NCI-H774 (cell line): ENCODE measurements at regions not wholly inside any gene's neighbourhood (a gene's known extent, or its start where the extent isn't known, plus 50 kb on each side); places are given as distances from the start of the nearest gene placed in this dataset.

ENCODE experiments used
- DNase-seq: peaks from one replicate; lab custom pipeline; 2025; lab: John Stamatoyannopoulos, UW

DNA sequence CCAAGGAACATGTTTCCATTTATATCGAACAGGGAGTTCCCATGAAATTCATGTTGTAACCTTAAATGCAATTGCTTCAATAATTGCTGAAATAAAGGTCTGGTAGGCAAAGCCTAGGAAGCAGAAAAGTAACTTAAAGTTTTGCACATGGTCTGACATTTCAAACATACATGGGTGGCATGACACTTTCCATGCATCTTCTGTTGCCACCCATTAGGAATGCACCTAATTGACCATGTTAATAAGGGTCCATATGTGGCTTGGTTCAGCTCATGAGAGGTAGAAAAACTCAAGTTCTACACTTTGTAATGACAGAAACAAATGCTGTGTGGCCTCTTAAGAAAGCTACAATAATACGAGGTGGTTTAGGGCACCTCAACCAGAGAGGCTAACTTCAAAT is 72.0 kb upstream of the GORAB start:
- no peak for DNase-seq

DNA sequence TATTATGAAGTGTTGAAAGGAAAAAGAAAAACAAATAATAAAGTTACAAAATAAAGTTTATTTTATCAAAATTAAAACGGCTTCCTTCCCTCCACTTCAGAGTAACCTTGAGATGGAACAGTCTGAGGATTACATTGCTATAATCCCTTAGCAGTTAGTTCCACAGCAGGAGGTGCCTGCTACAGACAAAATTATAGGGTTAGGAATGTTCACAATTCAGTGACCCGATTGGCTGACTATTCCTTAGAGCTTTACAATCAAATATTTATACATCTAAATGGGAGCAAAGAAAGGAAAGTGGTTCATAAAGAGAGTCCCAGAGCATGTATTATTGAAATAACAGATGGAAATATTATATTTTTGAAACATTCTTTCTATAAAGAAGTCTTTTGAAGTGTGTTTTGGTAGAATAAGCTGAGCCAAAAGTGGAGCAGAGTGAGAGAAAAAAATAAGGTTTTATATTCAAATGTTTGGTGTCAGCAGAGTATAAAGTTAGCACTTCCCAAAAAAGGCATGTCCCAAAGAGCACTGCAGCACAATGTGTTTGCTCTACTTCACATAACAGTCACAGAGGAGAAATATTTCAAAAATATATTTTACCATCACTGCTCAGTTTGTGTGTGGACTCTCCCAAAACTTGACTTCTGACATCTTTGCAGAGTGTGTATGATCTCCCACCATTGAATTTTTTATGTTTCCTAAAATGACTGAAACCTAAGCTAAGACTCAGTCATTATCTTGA is 71.4 kb upstream of the GORAB start:
- DNase-seq = no peak

DNA sequence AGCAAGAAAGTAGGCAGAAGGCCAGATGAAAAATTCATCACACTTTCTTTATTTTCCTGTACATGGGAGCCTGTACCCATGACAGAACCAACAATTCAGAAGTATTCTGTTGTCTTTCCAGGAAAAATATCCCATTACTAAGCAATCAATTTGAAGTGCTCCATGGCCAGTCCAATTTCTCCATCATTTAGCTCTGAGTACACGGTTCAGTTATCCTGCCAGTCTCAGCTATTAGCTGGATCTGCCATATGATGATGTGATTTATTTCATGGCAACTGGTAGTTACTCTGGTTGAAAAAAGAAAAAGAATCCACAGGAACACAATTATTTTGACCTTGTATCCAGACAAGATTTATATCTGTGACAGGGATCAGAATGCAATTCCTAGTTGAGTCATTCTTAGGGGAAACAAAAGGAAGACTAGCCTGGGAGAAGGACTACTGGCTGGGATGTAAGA is 70.6 kb upstream of the GORAB start:
- no peak for DNase-seq

DNA sequence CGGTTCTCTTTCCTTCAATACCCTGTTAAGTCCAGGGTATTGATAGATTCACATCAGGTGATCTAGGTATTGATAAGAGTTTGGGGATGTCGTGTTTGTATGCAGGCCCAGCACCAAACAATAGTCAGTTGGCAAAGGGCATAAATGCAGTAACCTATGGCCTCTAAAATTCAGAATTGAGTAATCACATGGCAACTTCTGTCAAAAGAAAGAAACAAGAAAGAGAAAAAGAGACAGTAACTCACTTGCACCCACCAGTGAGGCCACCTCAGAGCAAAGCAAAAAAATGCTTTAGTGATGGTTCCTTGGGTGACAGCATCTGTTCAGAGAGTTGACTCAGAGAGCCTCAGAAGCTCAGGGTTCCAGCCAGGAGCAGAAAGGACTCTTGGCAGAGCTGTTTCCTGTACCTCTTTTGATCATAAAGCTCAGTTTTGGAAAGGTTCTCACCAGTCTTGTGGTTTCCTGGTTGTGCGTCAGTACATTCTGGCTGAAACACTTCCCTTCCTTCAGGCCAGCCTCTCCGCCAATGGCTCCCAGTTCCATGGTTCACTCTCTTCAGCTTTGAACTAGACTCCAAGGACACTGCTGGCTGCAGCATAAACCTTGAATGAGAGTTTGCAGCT is 70.1 kb upstream of the GORAB start:
- no peak for DNase-seq

DNA sequence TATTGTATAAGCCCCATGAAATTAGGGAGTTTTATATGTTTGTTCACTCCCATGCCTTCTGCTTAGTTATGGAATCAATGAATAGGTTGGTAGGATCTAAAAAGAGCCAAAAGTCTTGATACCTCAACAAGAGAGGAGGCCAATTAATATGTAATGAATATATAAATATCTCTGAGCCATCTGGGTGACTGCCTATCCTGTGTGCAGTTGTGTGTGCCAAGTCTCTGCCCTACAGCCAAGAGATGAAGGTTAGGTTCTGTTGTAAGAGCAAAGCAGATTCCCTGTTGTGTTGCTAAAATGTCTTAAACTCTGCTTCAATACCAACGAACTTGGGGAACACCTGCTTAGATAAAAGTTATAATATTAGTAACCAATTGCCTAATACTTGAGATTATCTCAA is 61.8 kb upstream of the GORAB start:
- no peak for DNase-seq

DNA sequence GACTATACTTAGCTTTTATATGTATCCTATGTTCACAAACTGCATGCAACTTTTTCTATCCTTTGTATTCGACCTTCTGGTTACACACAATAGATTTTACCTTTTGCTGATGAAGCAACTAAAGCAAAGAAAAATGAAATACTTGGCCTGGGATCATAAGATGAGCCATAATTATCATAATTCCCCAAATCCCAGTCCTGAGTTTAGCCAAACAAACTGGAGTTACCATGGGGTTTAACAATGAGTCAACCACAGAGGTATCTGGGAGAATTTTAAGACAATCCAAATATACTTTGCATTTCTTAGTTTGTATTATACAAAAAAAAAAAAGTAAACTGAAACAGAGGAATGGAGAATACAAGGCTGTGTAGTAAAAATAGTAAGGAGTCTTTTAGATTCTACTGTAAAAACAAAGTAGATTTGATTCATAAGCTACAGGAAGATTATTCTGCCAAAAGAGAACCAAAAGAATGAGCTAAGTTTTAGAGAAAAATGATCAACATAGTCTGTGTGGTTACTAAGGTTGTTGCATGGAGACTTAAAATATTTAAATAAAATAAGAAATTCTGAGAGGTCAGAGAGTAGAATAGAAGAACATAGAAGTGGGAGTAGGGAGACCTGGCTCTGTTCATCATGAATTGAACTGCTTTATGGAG is 60.4 kb upstream of the GORAB start:
- no peak for DNase-seq

DNA sequence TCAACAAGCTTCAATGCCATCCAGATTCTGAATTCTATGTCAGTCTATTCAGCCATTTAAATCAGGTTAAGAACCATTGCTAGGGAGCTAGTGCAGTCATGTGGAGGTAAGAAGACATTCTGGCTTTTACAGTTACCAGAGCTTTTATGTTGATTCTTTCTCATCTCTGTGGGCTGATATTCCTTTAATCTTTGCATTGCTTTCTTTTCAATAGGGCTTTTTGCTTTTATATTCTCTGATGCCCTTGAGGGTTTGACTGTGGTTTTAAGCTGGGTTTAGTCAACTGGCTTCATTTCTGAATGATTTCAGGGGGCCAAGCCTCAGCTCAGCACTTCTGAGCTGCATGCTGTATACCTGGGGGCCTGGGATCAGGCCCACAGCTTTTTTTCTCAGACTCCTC is 51.0 kb upstream of the GORAB start:
- DNase-seq = no peak
